D341Med (cell line): ENCODE measurements at regions not wholly inside any gene's neighbourhood (a gene's known extent, or its start where the extent isn't known, plus 50 kb on each side); places are given as distances from the start of the nearest gene placed in this dataset.

Experiments
- DNase-seq: peaks from one replicate; pipeline ENCODE4 v3.0.0; 2012; ENCODE audit warnings: low spot score

DNA sequence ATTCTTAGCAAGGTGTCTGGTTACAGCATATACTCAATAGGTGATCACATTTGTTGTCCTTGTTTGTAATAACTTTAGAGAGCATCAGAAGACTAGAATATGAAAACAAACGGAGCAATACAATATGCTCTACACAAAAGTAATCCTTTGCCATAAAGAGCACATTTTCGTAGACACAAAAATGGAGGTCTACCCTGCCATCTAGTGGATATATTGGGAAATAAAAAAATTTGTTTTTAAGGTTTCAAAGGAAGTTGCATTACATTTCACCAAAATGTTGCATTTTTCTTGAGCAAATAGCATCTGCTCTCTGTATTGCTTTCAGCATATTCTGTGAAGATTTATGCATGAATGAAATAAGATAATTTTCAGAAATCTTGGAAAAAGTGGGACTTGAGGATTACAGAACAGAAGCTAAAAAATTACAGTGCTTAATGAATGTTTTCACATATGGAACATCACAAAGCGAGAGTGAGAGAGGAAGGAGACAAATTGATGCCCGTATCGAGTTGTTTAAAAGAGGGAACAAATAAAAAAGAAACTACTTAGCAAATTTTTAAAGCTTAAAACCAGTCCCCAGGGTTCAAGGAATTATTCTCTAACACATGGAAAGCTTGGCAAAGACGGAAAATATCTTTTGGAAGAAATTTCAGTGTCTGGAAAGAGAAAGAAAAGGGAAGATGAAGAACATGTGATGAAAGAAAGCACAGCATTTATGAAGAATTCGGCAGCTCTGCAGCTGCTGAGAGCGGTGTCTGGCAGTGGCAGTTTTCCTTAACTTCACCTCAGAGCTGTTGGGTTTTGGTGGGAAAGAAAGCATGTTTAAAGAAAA is 390.1 kb downstream of the ANKRD50 start:
- DNase-seq = peak; percentile 37

DNA sequence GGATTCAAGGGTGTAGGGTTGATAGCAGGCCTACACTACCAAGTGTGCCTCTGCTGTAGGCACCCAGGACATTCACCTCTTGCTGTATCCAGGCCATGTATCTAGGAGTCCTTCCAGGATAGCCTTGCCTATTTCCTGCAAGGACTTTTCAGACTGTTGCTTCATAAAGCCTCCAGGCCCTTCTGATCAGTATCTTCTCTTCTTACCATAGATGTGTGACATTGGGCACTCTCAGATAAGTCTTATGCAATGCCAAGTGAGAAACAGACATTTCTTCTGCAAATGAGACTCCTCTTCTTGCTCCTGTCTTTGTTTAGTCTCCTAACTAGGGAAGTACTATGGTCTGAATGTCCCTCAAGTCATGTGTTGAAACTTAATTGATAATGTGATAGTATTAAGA is 386.8 kb downstream of the ANKRD50 start:
- no peak for DNase-seq

DNA sequence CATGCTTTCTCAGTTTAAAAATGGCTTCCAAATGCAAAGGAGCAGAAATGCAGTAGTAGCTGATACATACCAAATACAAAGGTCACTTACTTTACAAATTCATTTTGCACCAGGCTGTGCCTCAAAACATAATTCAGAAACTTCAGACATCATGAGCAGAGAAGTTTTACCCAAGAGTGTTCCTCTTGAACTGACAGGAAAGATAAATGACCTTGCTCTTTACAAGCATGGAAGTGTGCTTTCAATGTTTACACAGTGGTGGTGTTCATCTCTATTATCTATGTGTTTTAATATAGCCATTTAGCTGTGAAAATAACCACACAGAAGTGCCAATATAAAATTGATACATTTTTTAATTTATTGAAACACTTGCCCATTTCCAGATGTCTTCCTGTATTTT is 383.4 kb downstream of the ANKRD50 start:
- DNase-seq = no peak

DNA sequence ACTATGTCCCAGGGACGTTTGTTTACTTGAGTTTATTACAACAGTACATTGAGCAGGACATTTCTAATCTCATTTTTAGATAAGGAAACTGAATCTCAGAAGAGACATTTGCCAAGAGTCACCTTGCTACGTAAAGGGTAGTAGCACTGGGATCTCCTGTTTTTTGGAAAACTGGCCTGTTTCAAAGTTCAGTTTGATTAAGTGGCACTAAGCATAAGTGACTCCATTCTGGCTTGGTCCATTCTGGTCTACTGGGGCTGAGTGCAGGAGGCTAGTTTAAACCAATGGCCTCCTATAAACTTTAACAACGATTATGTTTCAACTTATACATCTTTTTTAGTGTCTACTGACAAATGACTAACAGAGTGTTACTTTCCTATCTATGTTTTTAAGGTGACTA is 382.5 kb downstream of the ANKRD50 start:
- DNase-seq = no peak

DNA sequence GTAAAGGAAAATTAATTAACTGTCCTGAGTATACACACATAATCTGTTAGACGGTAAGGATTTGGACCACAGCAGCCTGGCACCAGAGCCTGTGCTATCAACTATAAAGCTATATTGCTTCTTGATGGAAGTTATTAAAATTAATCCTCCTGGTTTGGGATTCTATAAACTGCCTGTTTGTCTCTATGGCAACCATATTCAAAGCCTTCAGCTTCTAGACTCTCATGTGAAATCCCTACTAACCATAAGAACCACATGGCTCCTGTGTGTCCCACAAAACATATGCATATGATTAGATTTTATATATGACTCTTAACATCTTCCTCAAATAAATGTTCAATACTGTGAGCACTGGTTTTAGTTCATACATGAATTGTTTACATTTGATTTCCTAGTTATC is 380.8 kb downstream of the ANKRD50 start:
- peak; percentile 46 for DNase-seq

DNA sequence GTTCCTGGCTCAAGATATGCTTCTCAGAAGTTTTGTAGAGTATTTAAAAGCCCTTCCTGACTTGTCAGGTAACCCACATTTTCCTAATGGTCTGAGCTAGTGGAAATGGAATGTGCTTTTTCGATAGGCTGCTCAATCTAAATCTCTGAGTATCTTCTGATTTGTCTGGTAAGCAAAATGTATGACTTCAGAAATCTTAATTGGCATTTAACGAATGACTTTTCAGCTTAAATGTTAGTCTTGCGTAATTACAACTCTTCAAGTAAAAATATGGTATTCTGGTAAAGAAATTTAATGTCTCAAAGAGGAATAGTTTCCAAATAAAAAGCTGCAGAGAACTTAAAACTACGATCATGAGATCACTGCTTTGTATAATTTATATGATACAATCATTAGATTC is 379.1 kb downstream of the ANKRD50 start:
- DNase-seq = no peak

DNA sequence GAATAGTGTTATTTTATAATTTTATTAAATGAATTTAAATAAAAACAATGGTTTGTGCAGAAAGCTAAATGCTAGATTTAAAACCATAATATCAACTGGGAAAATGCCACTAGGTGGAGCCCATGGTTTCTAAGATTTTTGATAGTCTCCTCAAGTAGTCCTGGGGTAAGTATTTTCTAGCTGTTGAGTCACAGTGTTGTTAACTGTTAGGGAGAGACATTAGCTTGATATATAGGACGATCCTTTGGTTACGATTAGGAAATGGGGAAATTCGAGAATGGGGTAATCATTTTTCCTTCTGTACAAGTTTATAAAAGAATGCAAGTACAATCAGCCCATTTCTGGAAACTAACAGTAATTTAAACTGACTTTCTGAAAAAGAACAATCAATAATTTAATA is 378.4 kb downstream of the ANKRD50 start:
- DNase-seq = peak; percentile 37

DNA sequence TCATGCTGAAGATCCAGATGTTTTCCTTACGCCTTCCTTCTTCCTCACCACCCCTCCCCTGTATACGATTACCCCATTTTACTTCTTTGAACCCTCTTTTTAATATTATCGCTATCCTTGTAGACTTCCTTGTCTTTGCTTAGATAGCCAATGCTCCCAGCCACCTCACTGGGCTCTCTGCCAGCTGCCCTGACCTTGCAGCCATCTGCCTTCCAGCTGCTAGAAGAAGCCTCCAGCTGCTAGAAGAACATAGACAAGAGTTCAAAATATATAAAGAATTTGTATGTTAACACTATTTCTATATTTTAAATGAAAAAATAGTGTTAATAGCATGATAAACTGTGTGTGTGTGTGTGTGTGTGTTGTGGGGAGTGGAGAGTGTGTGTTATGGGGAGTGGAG is 374.7 kb downstream of the ANKRD50 start:
- no peak for DNase-seq

DNA sequence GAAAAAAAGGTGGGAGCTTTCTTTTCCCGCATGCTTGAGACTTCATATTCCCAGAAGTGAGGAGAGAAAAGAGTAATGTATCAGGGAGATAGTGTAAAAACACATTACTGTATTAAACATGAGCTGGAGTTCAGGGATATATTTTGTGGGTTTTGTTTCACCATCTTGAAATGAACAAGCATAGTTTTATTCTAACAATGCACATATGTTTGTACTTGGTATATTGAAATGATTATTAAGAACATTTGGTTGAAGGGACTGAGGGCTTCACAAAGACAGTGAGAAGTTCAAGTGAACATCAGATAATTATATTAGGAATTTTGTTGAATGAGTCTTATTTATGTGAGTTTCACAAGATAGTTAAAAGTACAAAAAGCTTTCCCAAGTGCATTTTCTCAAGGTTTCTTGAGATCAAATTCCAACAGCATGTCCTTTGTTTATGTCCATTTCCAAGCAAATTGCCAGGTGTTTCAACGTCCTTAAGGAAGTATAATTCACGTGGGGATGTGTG is 368.8 kb downstream of the ANKRD50 start:
- no peak for DNase-seq

DNA sequence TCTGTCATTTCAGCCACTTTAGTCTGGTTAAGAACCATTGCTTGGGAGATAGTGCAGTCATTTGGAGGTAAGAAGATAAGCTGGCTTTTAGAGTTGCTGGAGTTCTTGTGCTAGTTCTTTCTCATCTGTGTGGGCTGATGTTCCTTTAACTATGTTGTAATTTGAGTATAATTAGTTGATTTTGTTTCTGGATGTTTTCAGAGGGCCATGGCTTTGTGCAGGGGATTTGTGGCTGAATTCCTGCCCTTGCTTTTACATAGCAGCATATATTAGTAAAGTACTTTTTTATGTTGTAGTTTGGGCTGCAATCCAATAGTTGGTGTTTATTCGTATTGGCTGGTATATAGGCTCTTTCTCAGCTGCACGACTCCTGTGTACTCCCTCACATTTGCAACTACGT is 339.6 kb downstream of the ANKRD50 start:
- DNase-seq = no peak

DNA sequence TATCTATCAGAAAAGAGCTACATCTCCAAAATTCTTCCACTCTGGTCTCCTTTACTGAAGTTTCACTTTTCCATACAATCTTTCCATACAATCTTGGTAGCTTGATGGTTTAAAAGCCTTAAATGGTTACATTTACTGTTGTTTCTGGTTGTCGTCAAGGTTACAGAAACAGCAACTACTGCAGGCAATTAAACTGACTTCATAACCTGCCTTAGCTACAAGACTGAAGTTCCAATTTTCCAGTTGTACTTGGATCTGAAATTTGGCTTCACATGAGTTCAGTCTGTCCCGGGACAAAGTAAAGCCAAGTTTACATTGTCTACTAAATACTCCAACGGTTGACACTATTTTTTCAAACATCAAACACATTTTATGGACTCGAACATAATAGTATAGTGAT is 326.4 kb downstream of the ANKRD50 start:
- DNase-seq = no peak

DNA sequence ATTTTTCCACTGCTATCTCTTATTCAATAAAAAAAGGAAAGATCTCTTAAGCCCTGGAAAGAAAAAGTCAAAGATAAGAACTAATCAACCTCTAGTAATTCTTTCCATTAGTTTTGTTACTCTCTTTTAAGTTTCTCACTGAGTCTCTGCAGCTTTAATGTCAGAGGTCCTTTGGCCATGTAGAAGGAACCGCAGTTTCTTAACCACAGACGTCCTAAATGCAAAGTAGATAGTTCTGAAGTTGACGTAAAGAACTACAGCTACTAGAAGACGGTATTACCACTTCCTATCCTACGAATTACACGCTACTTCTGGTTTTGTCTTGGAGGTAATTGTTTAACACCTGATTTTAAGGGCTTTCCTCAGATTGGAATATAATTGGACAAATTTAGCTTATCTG is 325.9 kb downstream of the ANKRD50 start:
- DNase-seq = no peak

DNA sequence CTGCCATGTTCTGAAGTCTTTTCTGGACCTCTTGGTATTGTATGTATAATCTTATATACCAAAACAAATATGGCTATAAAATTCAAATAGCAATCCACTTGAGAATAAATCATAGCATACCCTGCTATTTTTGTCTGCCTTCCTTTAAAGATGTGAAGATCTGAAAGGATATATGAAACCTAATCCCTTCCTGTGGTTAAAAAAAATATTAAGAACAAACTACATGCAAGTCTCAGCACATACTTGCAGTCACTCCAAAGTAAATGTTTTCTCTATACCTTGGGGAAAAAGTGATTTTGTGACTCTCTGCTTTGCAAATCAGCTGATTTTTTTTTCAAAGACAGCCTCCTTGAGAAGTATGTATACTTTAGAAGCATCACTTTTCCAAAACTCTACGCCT is 322.9 kb downstream of the ANKRD50 start:
- no peak for DNase-seq

DNA sequence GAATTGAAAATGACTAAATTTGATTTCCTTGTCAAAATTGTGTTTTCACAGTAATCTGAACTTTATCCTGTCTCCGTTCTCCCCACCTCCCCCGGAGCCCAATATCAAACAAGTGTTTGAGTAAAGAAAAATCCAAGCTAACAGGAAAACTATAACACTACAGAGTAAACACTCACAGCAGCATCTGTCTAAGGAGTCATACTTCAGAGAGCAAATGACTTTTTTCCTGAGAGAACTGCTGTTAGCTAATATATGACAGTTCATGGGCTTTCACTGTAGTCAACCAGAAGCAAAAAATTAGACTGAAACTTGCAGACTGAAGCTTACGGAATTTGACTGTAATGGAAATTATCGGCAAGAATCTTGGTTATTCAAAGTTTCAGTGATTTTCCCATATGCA is 321.7 kb downstream of the ANKRD50 start:
- no peak for DNase-seq

DNA sequence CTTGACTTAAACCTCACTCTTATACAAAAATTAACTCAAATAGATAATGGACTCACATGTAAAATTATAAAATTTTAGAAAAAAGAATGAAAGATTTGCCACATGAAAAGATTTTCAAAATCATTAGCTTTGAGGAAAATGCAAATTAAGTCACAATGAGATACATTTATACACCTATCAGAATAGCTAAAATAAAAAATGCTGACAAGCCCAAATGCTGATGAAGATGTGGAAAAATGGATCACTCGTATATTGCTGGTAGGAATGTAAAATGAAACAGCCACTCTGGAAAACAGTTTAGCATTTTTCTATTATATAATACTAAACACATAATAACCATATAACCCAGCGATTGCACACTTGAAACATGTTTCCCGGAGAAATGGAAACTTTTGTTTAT is 316.2 kb downstream of the ANKRD50 start:
- DNase-seq = no peak

DNA sequence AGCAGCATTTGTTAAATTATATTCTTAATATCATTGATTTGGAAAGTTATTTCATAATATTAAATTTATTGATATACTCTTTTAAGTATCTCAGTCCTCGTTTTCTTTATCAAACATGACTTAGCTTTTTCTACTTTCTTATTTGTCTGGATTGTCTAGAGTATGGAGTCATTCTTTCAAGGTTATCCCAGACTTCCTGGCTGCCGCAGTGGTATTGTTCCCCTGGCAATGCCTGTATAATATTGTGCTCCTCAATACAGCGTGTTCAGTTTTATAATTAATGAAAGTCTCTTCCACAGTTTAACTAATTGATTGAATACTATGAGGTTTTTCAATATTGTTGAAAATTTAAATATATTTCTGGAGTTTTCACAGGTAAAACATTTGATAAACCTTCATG is 310.9 kb downstream of the ANKRD50 start:
- DNase-seq = no peak

DNA sequence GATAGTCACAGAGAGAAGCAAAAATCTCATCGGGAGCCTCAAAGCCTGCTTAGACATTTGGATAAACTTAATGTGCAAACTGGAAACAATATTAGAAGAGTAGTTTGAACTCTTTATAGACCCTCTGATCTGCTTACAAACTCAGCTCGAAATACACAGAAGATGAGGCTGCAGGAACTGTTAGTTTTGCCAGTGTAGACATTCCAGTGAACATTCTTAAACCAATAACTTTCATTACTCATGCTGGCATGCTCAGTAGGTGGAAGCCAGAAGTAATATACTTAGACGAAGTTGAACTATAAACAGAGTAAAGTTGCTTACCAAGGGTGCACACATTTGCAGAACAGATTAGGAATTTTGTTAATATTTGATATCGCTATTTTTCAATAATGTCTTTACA is 303.5 kb downstream of the ANKRD50 start:
- DNase-seq = no peak

DNA sequence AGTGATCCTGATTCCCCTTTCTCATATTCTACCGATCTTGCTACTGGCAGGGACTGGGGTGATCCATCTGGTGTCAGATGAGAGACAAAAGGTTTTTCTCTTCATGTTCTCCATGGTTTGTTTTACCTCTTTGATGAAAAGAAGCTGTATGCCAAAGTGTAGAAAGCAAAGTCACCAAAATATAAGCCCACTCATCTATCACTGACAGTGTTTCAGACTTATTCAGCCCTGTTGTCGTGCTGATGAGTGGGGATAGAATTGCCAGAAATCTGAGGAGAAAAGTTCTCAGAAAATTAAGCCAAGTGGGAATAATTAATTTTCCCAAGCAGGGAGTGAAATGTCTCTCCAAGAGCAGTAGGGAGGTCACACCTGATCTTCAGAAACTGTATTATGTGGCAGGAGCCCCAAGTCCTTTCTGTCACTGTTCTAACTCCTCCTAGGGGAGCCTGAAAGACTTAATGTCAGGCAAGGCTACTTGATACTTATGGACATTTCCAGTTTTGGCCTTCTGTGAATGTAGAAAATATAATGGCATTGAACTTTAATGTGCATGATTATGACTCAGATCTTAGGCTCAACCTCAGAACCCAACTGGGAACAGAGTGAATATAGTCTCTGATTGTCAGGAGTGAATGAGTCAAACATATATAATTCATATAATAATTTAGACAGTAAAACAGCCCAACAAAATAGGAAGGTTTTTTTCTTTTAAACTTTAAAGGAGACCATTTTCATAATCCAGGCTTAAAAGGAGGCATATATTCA is 298.1 kb downstream of the ANKRD50 start:
- DNase-seq = no peak

DNA sequence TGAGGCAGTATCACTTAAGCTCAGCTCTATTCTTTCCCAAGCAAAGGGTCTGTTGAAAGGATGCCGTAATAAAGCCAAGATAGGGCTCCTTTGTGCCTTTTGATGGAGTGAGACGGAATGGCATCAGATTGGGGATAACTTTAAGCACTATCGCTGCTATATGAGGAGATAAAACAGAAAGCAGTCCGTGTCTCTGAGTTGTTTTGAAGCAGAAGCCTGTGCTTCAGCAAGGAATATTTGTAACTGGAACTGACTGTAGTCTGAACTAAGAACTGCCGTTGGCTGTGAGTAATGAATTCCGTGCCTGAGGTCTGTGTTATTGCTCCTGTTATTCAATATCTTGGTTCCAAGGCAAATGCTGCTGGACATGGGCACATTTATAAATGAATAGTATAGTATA is 297.4 kb downstream of the ANKRD50 start:
- DNase-seq = no peak

DNA sequence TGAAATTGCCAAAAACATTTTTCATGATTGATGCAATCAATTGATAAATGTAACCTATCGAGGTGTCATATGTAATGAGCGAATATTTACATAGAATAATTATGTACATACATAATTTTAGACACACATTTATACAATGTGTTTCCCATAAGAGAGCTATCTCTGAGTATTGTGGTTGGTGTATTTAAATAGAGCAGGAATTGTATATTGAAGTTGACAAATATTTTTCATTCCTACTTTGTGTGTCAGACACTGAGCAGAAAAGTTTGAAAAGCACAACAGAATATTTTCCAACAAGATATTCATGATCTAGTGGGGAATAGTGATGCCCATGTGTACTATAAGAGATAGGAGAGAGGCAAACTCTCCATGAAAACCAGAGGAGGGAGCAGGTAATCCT is 295.2 kb downstream of the ANKRD50 start:
- no peak for DNase-seq

DNA sequence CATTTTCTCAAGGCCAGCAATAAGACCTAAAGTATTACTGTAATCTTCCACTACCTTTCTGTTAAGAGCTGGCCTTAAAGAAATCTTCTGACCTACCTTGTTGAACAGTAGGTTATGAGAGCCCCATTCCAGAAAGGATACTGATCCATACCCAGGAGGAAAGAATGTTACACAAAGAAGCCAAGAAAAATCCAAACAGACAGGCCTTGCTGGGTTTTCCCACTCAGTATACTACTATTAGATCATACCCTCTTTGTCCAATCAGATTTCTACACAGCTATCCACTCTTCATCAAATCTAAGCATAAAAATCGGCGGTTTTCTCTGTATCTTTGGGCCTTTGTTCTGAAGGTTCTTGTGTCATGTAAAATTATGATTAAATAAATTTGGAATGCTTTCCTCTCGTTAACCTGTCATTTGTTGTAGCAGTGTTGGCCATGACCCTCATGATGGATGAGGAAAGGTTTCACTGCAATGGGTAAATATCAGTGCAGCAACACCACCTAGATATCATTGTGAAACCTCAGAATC is 292.3 kb downstream of the ANKRD50 start:
- no peak for DNase-seq

DNA sequence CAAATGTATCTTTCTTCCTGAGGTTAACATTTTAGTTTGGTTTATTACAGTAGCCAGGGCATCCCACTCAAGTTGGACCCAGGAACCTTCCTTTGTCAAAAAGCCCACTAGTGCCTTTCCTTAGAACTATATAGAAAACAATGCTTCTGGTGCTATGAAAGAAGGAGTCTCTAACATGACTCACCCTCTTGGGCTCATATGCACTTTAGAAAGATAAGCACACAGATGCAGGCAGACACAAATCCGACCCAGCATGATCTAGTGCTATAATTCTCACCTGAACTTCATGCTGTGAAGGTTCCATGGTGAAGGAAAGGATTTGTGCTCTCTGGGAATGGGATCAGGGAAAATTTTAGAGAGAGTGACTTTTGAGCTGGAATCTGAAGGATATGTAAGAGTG is 289.4 kb downstream of the ANKRD50 start:
- DNase-seq = no peak

DNA sequence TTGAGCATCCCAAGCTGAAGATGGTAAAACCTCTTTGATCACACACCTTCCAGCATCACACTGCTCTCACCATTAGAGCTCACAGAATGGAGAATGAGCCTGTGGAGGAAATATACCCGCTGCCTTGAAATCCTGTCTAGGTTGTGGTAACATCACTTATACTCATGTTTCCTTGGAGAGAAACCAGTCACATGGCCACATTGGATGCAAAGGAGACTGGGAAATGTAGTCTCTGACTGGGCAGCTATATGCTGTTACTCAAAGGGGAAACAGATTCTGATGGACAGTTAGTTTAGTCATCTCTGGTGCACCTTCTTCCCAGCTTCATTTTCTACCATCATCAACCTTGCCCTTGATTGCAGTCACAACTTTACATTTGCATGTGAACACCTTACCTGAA is 286.3 kb downstream of the ANKRD50 start:
- no peak for DNase-seq
